Prostate gland (tissue), 1 donor: ENCODE measurements at regions not wholly inside any gene's neighbourhood (a gene's known extent, or its start where the extent isn't known, plus 50 kb on each side); places are given as distances from the start of the nearest gene placed in this dataset.

Experiments
- POLR2A ChIP-seq: fragments of 450-650 bp; IDR thresholded peaks from one replicate; pipeline ENCODE4 v1.6.1; 2016; ENCODE audit warnings: antibody characterized with exemption, mild to moderate bottlenecking
- POLR2AphosphoS5 ChIP-seq: sonication (generic); formaldehyde crosslinking; IDR thresholded peaks from one replicate; pipeline ENCODE4 v1.6.1; 2017; ENCODE audit warnings: antibody characterized with exemption

DNA sequence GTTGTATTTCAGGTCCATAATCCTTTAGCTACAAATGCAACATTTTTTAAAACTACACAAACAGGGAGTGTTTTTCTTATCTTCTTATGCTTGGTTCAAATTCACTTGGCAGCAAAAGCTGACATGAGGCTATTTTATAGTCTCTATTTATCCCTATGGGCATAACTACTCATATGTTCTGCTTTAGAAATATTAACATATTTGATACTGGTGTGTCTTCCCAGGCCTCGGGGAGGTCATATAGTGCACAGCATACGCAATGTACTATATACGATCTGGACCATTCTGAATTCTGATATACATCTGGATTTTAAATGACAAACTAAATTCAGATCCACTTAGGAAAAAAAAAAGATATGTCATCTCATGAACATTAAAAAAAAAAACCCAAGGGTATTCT lies 69.2 kb downstream of the TFAP2C start:
- TF ChIP-seq POLR2AphosphoS5, result no peak
- no peak for TF ChIP-seq POLR2A
